ENCODE measurements at regions not wholly inside any gene's neighbourhood (a gene's known extent, or its start where the extent isn't known, plus 50 kb on each side); places are given as distances from the start of the nearest gene placed in this dataset.

DNA sequence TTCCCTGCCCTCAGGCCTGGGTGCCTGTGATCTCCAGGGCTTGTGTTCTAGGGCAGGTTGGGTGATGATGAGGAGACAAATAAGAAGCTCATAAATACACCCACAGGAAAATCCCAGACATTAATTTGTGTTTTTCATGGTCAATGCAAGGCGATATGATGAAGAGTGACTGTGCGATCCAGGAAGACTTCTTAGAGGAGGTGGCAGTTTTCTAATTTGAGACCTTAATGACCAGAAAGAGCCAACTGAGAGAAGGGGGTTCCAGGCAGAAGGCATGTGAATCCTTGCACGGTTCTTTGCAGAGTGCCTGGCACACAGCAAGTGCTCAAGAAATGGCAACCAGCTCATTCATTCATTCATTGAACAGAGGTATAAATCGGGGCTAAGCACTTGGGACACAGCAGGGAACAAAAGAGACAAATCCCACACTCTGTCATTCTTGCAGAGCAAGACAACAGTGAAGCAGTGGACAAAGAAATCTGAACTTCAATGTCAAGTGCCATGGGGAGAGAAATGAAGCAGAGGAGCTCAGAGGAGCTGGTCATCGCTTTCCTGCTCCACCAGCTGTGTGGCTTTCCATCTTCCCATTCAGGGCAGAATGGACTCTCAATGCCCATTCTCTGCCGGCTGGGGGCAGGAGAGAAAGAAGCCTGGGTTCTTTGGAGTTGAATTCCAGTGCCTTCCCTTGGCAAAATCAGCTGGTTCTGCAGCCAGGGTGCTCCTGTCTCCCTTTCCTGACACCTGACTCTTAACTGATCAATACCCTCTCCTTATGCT, 128.3 kb downstream of the AACS start:
- DNase-seq (ENCODE audit: low spot score) = peak; percentile 29

DNA sequence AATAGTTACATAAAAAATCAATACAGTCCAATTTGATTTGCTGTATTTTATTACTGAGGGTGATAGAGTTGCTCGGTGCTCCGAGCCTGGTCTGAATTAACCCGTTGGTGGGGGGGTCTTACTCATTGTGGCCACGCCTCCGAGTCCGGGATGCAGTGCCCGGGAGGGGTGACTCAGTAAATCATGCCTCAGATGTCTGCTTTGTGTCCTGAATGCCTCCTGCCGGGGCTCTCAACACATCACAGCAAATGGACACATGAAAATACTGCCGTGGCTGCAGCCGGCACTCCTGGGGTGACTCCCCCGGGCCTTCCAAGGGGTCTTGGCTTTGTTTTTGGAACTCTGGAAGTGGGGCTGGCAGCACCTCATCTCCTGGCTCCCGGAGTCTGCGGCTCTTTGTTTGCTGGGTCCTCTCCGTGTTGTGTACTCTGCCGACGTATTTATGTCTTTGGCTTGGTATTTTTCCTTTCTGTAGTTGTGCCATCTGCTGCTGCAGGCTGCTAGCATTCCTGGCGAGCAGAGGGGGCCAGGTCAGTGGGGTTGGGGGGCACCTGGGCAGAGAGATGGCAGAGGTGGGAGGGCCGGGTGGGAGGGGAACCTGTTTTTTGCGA, 129.0 kb downstream of the AACS start:
- peak; percentile 13 for DNase-seq (ENCODE audit: low spot score)

DNA sequence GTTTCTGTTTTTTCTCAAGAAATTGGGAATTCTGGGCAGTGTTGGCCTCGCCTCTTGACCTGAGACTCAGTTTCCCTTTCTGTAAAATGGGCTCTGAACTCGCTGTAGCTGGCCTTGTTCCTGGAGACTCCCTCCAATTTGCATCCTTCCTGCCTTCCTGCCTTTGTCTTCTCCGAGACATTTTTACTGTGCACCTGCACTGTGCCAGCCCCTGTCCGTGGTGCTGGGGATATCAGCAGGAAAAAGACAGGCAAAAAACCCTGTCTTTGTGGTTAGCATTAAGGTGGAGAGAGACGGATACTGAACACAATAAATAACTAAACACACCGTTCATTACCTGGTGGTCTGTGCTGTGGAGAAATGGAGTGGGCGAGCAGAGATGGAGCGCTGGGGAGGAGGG, 129.8 kb downstream of the AACS start:
- no peak for DNase-seq (ENCODE audit: low spot score)

- DNase-seq (ENCODE audit: low spot score) = no peak
Observed at GRCh38 chr12:125197326-125197725, 132.1 kb downstream of the AACS start.

DNA sequence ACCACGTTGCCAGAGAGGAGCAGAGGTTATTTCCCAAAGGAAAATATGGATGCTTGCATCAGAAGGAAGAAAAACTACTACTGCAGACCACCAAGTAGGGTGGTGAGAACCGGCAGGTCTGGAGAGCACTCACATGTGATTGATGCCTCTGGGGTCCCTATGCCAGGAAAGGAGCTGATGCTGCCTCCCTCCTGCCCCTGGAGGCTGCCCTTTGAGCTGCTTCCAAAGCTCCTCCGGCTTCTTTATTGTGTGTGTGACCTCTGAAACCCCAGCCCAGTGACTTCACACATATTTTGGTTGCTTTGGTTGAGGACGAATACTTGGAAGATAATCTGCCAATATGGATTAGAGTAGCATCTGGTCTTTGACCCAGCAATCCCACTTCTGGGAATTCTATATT, 133.4 kb downstream of the AACS start:
- DNase-seq (ENCODE audit: low spot score) = no peak

DNA sequence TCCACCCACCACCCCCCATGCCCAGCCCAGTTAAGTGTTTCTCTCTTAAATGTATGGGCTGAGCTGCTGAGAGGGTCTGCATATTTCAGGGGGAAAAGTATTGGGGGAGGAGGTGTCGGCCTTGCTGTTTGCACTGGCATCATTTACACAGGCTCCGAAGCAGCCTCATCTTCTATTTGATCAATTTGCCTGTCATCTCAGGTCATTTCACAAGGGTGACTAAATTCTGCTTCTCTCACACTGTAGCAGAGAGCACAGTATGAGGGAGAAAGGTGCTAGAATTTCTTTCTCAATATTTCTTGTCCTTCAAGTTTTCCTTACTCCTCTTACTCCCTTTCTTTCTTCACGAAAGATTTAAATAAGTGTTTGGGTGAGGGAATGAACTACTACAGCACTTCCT, 135.9 kb downstream of the AACS start:
- no peak for DNase-seq (ENCODE audit: low spot score)

DNA sequence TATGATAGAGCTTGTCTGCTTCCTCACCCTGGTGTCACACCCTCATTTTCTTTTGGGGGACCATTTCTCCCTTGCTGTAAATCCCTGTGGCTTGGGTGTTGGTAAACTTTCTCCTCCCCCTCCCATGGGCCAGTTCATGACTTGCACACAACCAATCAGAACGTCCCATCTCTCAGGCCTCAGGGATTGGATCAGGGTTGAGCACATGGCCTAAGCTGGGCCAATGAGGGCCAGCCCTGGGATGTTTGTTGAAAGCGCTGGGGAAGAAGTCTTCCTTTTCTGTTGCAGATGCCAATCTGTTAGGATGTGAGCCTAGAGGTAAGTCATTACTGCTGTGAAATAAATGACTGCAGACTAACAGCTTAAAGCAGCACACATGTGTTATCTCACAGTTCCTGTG, 136.7 kb downstream of the AACS start:
- no peak for DNase-seq (ENCODE audit: low spot score)

DNA sequence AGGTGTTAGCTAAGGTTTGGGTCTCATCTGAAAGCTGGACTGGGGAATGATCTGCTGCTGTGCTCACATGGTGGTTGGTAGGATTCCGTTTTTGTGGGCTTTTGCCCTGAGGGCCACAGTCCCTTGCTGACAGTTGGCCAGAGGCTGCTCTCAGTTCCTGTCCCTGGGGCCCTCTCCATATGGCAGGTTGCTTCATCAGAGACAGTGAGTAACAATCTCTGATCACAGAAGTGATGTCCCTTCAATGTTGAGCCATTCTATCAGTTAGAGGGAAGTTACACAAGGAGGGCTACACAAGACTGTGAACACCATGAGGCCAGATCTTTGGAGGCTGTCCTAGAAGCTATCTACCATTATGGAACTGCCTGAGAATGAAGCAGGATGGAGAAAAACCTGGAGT, 137.2 kb downstream of the AACS start:
- DNase-seq (ENCODE audit: low spot score) = no peak

DNA sequence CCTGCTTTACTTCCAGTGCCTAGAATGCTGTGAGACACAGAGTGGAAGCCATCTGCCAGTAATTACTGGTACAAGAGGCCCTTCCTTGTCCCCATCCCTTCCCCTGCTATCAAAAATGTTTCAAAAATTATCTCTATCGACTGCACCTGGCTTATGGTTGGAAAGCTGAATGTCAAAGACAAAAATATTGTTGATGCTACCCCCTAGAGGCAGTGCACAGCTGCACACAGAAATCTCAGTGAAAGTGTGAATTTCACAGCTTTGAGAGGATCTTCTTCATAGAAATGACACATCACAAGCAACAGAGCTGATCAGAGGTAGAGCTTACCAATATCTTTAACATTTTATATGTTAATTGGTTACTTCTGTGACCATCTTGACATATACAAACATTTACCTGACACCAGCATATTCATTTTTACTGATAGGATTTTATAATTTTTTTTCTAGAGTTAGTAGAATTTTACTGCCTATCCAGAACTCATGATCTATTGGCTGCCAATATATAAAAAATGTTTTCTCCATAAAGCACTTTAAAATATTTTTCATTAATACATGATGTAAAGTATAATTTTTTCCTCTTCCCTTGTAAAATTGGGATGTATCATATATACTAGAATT, 138.0 kb downstream of the AACS start:
- DNase-seq (ENCODE audit: low spot score) = peak; percentile 29

DNA sequence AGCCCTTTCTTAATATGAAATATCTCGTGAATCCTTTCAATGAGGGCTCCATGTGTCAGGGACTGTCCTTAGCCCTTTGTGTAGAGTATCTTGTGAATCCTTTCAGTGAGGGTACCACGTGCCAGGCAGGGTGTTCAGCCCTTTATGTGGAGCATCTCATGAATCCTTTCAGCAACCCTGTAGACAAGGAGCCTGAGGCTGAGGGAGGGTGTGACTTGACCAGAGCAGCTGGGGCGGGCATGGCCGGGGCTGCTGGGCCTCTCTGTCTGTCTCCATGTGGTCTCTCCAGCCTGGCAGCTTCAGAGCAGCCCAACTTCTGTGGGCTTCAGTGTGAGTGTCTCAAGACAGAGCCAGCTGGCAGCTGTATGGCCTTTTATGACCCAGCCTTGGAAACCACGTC, 140.2 kb downstream of the AACS start:
- no peak for DNase-seq (ENCODE audit: low spot score)

- DNase-seq (ENCODE audit: low spot score) = no peak
Observed at GRCh38 chr12:125206711-125207110, 141.5 kb downstream of the AACS start.

DNA sequence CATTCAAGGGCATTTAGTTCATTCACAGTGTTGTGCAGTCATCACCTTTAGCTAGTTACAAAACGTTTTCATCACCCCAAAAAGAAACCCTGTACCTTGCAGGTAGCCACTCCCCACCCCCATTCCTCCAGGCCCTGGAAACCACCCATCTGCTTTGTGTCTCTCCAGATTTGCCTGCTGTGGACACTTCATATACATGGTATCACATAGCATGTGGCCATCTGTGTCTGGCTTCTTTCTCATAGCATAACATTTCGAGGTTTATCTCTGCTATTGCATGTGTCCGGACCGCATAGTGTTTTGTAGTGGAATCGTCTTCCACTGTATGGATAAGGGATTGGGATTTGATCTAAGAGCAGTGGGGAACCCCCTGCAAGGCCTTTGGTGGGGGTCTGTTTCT, 143.1 kb downstream of the AACS start:
- no peak for DNase-seq (ENCODE audit: low spot score)

GRCh38 chr12:125208942-125209341, 143.7 kb downstream of the AACS start:
- no peak for DNase-seq (ENCODE audit: low spot score)

GRCh38 chr12:125210104-125210755, 145.0 kb downstream of the AACS start:
- DNase-seq (ENCODE audit: low spot score) = no peak

DNA sequence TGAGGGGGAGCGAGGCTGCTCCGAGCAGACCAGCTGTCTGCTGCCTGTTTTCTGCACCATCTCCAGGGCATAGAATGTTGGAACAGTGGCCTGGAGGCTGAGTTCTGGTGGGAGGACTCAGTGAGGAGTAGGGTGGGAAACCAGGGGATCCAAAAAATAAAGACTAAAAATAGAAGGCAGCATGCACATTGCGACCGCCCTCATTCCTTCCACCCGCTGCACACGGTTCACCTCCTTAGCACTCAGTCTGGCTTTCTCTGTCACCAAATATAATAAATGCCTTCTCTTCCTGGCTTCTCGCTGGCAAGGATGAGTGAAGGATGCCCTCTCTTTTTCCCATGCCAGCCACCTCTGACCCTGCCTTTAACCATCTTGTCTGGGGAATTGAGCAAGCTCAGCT, 146.2 kb downstream of the AACS start:
- no peak for DNase-seq (ENCODE audit: low spot score)

- DNase-seq (ENCODE audit: low spot score) = no peak
Observed at GRCh38 chr12:125214289-125214688, 149.1 kb downstream of the AACS start.

- no peak for DNase-seq (ENCODE audit: low spot score)
Observed at GRCh38 chr12:125216756-125217155, 151.5 kb downstream of the AACS start.

DNA sequence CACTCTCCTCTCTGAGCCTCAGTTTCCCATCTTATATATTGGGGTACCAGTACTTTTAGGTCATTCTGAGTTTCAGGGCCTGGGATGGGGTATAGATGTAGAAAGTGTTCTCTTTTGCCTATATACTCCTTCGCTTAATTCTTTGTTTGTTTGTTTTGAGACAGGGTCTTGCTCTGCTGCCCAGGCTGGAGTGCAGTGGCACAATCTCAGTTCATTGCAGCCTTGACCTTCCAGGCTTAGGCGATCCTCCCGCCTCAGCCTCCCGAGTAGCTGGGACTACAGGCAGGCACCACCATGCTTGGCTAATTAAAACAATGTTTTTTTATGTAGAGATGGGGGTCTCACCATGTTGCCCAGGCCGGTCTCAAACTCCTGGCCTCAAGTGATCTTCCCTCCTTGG, 152.1 kb downstream of the AACS start:
- no peak for DNase-seq (ENCODE audit: low spot score)

DNA sequence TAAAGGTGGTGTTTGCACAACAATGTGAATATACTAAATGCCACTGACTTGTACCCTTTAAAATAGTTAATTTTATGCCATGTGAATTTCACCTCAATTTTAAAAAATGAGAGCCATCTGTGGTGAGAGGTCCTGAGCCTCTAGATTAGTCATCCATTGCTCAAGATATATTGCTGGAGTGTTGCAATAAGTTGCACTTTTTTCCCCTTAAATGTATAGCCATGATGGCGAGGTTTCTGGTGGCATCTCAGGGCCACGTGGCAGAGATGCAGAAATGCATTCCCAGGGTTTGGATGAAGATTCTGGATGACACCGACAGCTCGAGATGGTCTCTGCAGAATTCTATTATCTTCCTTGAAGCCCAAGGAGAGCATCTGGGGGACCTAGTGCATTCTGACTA, 153.7 kb downstream of the AACS start:
- no peak for DNase-seq (ENCODE audit: low spot score)

- DNase-seq (ENCODE audit: low spot score) = no peak
Observed at GRCh38 chr12:125220404-125221273, 155.4 kb downstream of the AACS start.

GRCh38 chr12:125221602-125222001, 156.4 kb downstream of the AACS start:
- DNase-seq (ENCODE audit: low spot score) = no peak

DNA sequence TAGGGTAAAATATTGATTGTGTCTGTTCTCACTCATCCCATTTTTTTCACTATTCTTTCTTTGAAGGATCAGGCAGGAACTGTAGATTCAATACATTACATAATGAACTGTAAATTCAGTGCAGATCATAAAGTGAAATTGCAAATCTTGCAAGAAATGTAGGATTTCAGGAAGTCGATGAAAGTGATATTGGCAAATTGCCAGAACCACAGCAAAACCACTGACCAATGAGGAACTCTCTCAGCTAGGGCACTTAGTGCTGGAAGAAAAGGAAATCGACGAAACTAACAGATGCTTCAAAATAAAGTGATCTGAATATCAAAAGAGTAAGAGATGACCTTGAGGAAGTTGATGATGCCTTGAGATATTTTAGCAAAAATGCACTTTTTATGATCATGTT, 157.6 kb downstream of the AACS start:
- DNase-seq (ENCODE audit: low spot score) = no peak

Data from cerebellar cortex (tissue), 1 donor.